Keratinocyte (primary cell): ENCODE measurements at regions not wholly inside any gene's neighbourhood (a gene's known extent, or its start where the extent isn't known, plus 50 kb on each side); places are given as distances from the start of the nearest gene placed in this dataset.

Source experiments
- DNase-seq: peaks from one replicate; pipeline ENCODE4 v3.0.0-alpha.2; 2011; ENCODE audit warnings: low read depth, missing footprints, low spot score
- FAIRE-seq: peaks from 2 replicates; lab custom pipeline; 2011; peaks lifted over from hg19 to GRCh38; lab: Jason Lieb, UNC
- H2AFZ ChIP-seq: 2 replicates; pipeline ENCODE4 v1.6.0; 2012; ENCODE audit warnings: low read length, control low read depth, inconsistent platforms; ENCODE audit not compliant: control insufficient read depth
- H3K27ac ChIP-seq: 2 replicates; pipeline ENCODE4 v1.5.1; 2011; ENCODE audit warnings: low read length; ENCODE audit not compliant: control insufficient read depth, insufficient read depth
- H3K27me3 ChIP-seq: 3 replicates; pipeline ENCODE4 v1.6.0; 2011; ENCODE audit warnings: low read length; ENCODE audit not compliant: control insufficient read depth, insufficient read depth; ENCODE audit errors: extremely low read depth
- H3K36me3 ChIP-seq, 2 experiments: 2 replicates in 1 of 2; 3 replicates in 1 of 2; pipeline ENCODE4 v1.5.1; 2011; ENCODE audit warnings: low read length in 2 of 2, mild to moderate bottlenecking in 1 of 2; ENCODE audit not compliant: control insufficient read depth in 2 of 2, insufficient read depth in 2 of 2; ENCODE audit errors: extremely low read depth in 1 of 2
- H3K4me1 ChIP-seq: 3 replicates; pipeline ENCODE4 v1.5.1; 2011; ENCODE audit warnings: low read length; ENCODE audit not compliant: control insufficient read depth, insufficient read depth; ENCODE audit errors: extremely low read depth
- H3K4me2 ChIP-seq: 3 replicates; pipeline ENCODE4 v1.6.0; 2011; ENCODE audit warnings: low read depth, low read length; ENCODE audit not compliant: control insufficient read depth, insufficient read depth; ENCODE audit errors: extremely low read depth
- H3K4me3 ChIP-seq, 3 experiments: fragments of 200-600 bp in 1 of 3; sonication (generic) in 1 of 3; 2 replicates in 2 of 3; 3 replicates in 1 of 3; pipeline ENCODE4 v1.5.1; 2011 to 2016; ENCODE audit warnings: low read length in 3 of 3, mild to moderate bottlenecking in 3 of 3, control low read depth in 2 of 3, inconsistent platforms in 1 of 3, low read depth in 1 of 3, mixed read lengths in 1 of 3, mixed run types in 1 of 3, moderate library complexity in 1 of 3; ENCODE audit not compliant: control insufficient read depth in 2 of 3, insufficient read depth in 2 of 3; ENCODE audit errors: extremely low read depth in 1 of 3
- H3K79me2 ChIP-seq: 2 replicates; pipeline ENCODE4 v1.6.0; 2012; ENCODE audit warnings: low read length; ENCODE audit not compliant: control insufficient read depth, insufficient read depth
- H3K9ac ChIP-seq: 3 replicates; pipeline ENCODE4 v1.6.0; 2011; ENCODE audit warnings: low read length; ENCODE audit not compliant: control insufficient read depth, insufficient read depth; ENCODE audit errors: extremely low read depth
- H3K9me1 ChIP-seq: 3 replicates; pipeline ENCODE4 v1.6.0; 2011; ENCODE audit warnings: low read length; ENCODE audit not compliant: control insufficient read depth, insufficient read depth; ENCODE audit errors: extremely low read depth
- H3K9me3 ChIP-seq: 2 replicates; pipeline ENCODE4 v1.5.1; 2012; ENCODE audit warnings: low read depth, low read length; ENCODE audit not compliant: control insufficient read depth
- H4K20me1 ChIP-seq: 3 replicates; pipeline ENCODE4 v1.6.0; 2011; ENCODE audit warnings: low read length; ENCODE audit not compliant: control insufficient read depth, insufficient read depth; ENCODE audit errors: extremely low read depth
- CTCF ChIP-seq, 3 experiments: IDR thresholded peaks in 1 of 3; conservative IDR thresholded peaks in 1 of 3; optimal IDR thresholded peaks in 1 of 3; 2 replicates in 2 of 3; 3 replicates in 1 of 3; pipeline versions ENCODE3 to v1.5.1; 2011; ENCODE audit warnings: low read length in 3 of 3, mild to moderate bottlenecking in 3 of 3, moderate library complexity in 2 of 3, control low read depth in 1 of 3, inconsistent platforms in 1 of 3; ENCODE audit not compliant: insufficient read depth in 2 of 3; ENCODE audit errors: extremely low read depth in 1 of 3
- EZH2 ChIP-seq: IDR thresholded peaks from one replicate; pipeline ENCODE4 v1.6.1; 2012; ENCODE audit warnings: inconsistent platforms, mild to moderate bottlenecking, low read length, moderate library complexity
- dilution Hi-C: fragments of 300-500 bp; cut with MboI; formaldehyde crosslinking; loops from one replicate; pipeline ENCODE4 v1.7.0; 2020; ENCODE audit warnings: low sequenced_read_pairs; ENCODE audit not compliant: extremely low pct_ligation_motif_present

GRCh38 chr5:53826504-53826903 is 266.1 kb downstream of the NDUFS4 start:
- DNase-seq, result no peak
- H3K36me3 ChIP-seq, result no peaks in the 10 kb centered on the region
- dilution Hi-C loops, result no loop called here
- H3K9me1 ChIP-seq, result no peaks in the 10 kb centered on the region
- no peak for FAIRE-seq
- H3K27ac ChIP-seq, result no peak overlapping the region
- H3K79me2 ChIP-seq, result no peaks in the 10 kb centered on the region
- TF ChIP-seq EZH2, result no peak
- no peak for TF ChIP-seq CTCF (optimal IDR thresholded peaks at IDR 0.05 in 1 of 3, IDR thresholded peaks at IDR 0.05 in 1 of 3, conservative IDR thresholded peaks at IDR 0.05 in 1 of 3; ENCODE audit: extremely low read depth in 1 of 3, insufficient read depth in 2 of 3, low read length in 3 of 3)
- H3K4me1 ChIP-seq, result no peaks in the 10 kb centered on the region
- no peak overlapping the region for H3K4me3 ChIP-seq
- H3K9ac ChIP-seq, result no peak overlapping the region
- H2AFZ ChIP-seq, result no peak overlapping the region
- no peaks in the 10 kb centered on the region for H3K9me3 ChIP-seq
- no peaks in the 10 kb centered on the region for H3K27me3 ChIP-seq
- no peaks in the 10 kb centered on the region for H4K20me1 ChIP-seq
- H3K4me2 ChIP-seq, result no peak overlapping the region

- H3K4me2 ChIP-seq, result no peak overlapping the region
- no peaks in the 10 kb centered on the region for H3K79me2 ChIP-seq
- DNase-seq (no peak), FAIRE-seq (no peak)
- no peak overlapping the region for H3K9ac ChIP-seq
- H4K20me1 ChIP-seq, result no peaks in the 10 kb centered on the region
- no peak overlapping the region for H2AFZ ChIP-seq
- dilution Hi-C loops, result no loop called here
- H3K9me1 ChIP-seq, result no peaks in the 10 kb centered on the region
- no peak for TF ChIP-seq CTCF (optimal IDR thresholded peaks at IDR 0.05 in 1 of 3, IDR thresholded peaks at IDR 0.05 in 1 of 3, conservative IDR thresholded peaks at IDR 0.05 in 1 of 3; ENCODE audit: extremely low read depth in 1 of 3, insufficient read depth in 2 of 3, low read length in 3 of 3)
- TF ChIP-seq EZH2, result no peak
- H3K36me3 ChIP-seq, result no peaks in the 10 kb centered on the region
- no peaks in the 10 kb centered on the region for H3K27me3 ChIP-seq
- H3K9me3 ChIP-seq, result no peaks in the 10 kb centered on the region
- no peak overlapping the region for H3K27ac ChIP-seq
- no peaks in the 10 kb centered on the region for H3K4me1 ChIP-seq
- H3K4me3 ChIP-seq, result no peak overlapping the region
Observed at GRCh38 chr5:53827211-53827651, 266.8 kb downstream of the NDUFS4 start.
